ENCODE measurements at regions not wholly inside any gene's neighbourhood (a gene's known extent, or its start where the extent isn't known, plus 50 kb on each side); places are given as distances from the start of the nearest gene placed in this dataset.

DNA sequence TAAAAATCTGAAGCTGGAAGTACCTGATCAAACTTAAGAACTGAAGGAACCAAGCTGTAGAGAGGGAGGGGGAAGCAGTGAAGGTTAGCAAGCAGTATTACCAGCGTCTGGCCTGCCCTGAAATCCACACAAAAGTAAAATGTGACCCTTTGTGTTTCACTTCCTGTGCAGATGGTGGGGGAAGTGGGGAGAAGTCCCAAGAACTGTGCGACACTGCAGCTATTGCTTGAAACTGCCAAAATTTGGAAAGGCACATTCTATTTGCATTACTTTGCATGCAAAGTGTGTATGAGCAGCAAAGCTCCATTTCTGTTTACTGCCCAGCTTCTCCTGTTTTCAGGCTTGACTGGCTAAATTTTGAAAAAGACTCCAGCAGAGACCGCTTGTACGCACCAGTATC, 72.1 kb upstream of the BMAL1 start:
- Mint-ChIP-seq H3K4me1 (ENCODE audit: low read depth, unreplicated experiment) (peaks cover 19% of the 10 kb centered on the region), H3K9me3 (ENCODE audit: unreplicated experiment) (no peaks in the 10 kb centered on the region), H3K4me3 (ENCODE audit: unreplicated experiment) (no peak overlapping the region), H3K27ac (ENCODE audit: unreplicated experiment) (no peak overlapping the region), H3K27me3 (ENCODE audit: insufficient read depth, unreplicated experiment) (no peaks in the 10 kb centered on the region), H3K36me3 (ENCODE audit: insufficient read depth, unreplicated experiment) (no peaks in the 10 kb centered on the region)
- CTCF ChIA-PET = interaction anchor here (0.6 kb wide), 1 partner anchor 294 kb away, joined by 3 read pairs; no protein-coding TSS in a partner anchor
- DNase-seq = no peak
- H3K4me3 ChIP-seq (ENCODE audit: low read depth, low read length) = no peak overlapping the region
- no peaks in the 10 kb centered on the region for H3K27me3 ChIP-seq (replicated peaks; ENCODE audit: control insufficient read depth, insufficient read depth, low read length)
- peaks cover 12% of the 10 kb centered on the region for H3K4me1 ChIP-seq
- H3K36me3 ChIP-seq (ENCODE audit: control insufficient read depth, insufficient read depth, low read length) = no peaks in the 10 kb centered on the region
- H3K9me3 ChIP-seq = no peaks in the 10 kb centered on the region; the same call in 1 of the 2 replicates
- intact Hi-C loops (cut with micrococcal nuclease; ENCODE audit: unreplicated experiment) = no loop called here
- no TSS peak for BruUV-seq (replicated peaks)
- POLR2A ChIA-PET = no interaction called here
- TF ChIP-seq, protein P1, sequence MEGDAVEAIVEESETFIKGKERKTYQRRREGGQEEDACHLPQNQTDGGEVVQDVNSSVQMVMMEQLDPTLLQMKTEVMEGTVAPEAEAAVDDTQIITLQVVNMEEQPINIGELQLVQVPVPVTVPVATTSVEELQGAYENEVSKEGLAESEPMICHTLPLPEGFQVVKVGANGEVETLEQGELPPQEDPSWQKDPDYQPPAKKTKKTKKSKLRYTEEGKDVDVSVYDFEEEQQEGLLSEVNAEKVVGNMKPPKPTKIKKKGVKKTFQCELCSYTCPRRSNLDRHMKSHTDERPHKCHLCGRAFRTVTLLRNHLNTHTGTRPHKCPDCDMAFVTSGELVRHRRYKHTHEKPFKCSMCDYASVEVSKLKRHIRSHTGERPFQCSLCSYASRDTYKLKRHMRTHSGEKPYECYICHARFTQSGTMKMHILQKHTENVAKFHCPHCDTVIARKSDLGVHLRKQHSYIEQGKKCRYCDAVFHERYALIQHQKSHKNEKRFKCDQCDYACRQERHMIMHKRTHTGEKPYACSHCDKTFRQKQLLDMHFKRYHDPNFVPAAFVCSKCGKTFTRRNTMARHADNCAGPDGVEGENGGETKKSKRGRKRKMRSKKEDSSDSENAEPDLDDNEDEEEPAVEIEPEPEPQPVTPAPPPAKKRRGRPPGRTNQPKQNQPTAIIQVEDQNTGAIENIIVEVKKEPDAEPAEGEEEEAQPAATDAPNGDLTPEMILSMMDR (IDR thresholded peaks at IDR 0.05; ENCODE audit: insufficient read depth in 1 of 2, low read depth in 1 of 2, low read length in 1 of 2, severe bottlenecking in 1 of 2, unreplicated experiment in 1 of 2) = no peak

DNA sequence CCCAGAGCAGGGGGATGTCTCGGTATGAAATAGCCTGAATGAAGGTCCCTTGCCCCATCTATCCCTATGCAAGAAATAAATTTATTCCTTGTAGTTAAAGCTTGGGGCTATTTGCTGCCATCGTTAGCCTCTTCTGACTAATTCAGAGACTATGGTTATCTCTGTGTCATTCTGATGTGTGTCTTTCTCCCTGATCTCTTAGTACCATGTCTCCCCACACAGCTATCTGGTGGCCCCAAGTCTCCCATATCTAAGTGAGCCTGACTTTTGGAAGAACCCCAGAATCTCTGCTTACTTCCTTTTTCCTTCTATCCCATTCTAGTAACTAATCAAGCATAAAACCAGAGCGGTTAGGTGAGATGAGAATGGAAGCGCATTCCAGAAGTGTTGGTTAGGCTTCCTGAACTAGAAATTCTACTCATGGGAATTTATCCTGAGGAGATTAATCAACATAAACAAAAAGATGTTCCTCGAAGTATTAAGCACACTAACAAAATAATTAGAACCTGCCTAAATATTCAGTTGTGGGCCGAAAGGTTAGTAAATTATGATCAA, 71.4 kb upstream of the BMAL1 start:
- intact Hi-C loops (cut with micrococcal nuclease; ENCODE audit: unreplicated experiment) = no loop called here
- Mint-ChIP-seq H3K36me3 (ENCODE audit: insufficient read depth, unreplicated experiment) (no peaks in the 10 kb centered on the region), H3K27ac (ENCODE audit: unreplicated experiment) (no peak overlapping the region), H3K27me3 (ENCODE audit: insufficient read depth, unreplicated experiment) (no peaks in the 10 kb centered on the region), H3K9me3 (ENCODE audit: unreplicated experiment) (no peaks in the 10 kb centered on the region), H3K4me1 (ENCODE audit: low read depth, unreplicated experiment) (peaks cover 19% of the 10 kb centered on the region), H3K4me3 (ENCODE audit: unreplicated experiment) (no peak overlapping the region)
- Histone ChIP-seq H3K36me3 (ENCODE audit: control insufficient read depth, insufficient read depth, low read length) (no peaks in the 10 kb centered on the region), H3K4me1 (peaks cover 12% of the 10 kb centered on the region), H3K27me3 (replicated peaks; ENCODE audit: control insufficient read depth, insufficient read depth, low read length) (no peaks in the 10 kb centered on the region), H3K4me3 (ENCODE audit: low read depth, low read length) (no peak overlapping the region), H3K9me3 (no peaks in the 10 kb centered on the region; the same call in 1 of the 2 replicates)
- TF ChIP-seq, protein P1 (IDR thresholded peaks at IDR 0.05; ENCODE audit: insufficient read depth in 1 of 2, low read depth in 1 of 2, low read length in 1 of 2, severe bottlenecking in 1 of 2, unreplicated experiment in 1 of 2) = no peak
- DNase-seq = no peak
- ChIA-PET CTCF (no interaction called here), POLR2A (no interaction called here)
- no TSS peak for BruUV-seq (replicated peaks)

DNA sequence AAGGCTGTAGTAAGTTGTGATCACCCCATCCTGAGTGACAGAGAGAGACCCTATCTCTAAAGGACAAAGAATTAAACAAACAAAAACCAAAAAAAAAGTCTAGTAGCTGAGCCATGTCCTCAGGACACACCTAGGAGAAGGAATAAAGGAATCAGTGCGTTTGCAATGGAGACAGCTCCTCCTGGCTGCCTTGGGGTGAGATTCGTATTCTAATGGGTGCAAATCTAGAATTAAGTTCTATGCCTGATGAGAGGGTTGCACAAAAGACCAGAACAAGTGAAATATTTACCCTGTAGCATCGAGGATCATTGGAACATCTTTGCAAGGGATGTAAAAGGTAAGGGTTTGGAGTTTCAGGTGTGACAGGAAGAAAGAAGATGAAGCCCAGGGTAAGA, 70.3 kb upstream of the BMAL1 start:
- Histone ChIP-seq H3K4me3 (ENCODE audit: low read depth, low read length) (peak overlapping the region; percentile 32), H3K9me3 (no peaks in the 10 kb centered on the region), H3K36me3 (ENCODE audit: control insufficient read depth, insufficient read depth, low read length) (no peaks in the 10 kb centered on the region), H3K27me3 (replicated peaks; ENCODE audit: control insufficient read depth, insufficient read depth, low read length) (no peaks in the 10 kb centered on the region), H3K4me1 (peaks cover 12% of the 10 kb centered on the region)
- Mint-ChIP-seq H3K27ac (ENCODE audit: unreplicated experiment) (peak overlapping the region; percentile 92), H3K9me3 (ENCODE audit: unreplicated experiment) (no peaks in the 10 kb centered on the region), H3K36me3 (ENCODE audit: insufficient read depth, unreplicated experiment) (no peaks in the 10 kb centered on the region), H3K4me3 (ENCODE audit: unreplicated experiment) (peak overlapping the region; percentile 79), H3K4me1 (ENCODE audit: low read depth, unreplicated experiment) (peaks cover 19% of the 10 kb centered on the region), H3K27me3 (ENCODE audit: insufficient read depth, unreplicated experiment) (no peaks in the 10 kb centered on the region)
- DNase-seq = peak in 1 of 2 experiments; percentile 24
- POLR2A ChIA-PET = no interaction called here
- CTCF ChIA-PET = interaction anchor here (0.7 to 2.1 kb wide), 3 partner anchors 54 to 244 kb away, joined by 3 to 9 read pairs (median 5); no protein-coding TSS in a partner anchor
- TF ChIP-seq, protein P1 (IDR thresholded peaks at IDR 0.05; ENCODE audit: insufficient read depth in 1 of 2, low read depth in 1 of 2, low read length in 1 of 2, severe bottlenecking in 1 of 2, unreplicated experiment in 1 of 2) = peak; percentile 19 to 25
- intact Hi-C loops (cut with micrococcal nuclease; ENCODE audit: unreplicated experiment) = loop anchor here (1.0 kb wide), 2 partner anchors 24 to 243 kb away; no protein-coding TSS in a partner anchor
- BruUV-seq (replicated peaks) = no TSS peak
